ENCODE measurements at regions not wholly inside any gene's neighbourhood (a gene's known extent, or its start where the extent isn't known, plus 50 kb on each side); places are given as distances from the start of the nearest gene placed in this dataset.

- TF ChIP-seq CTCF (IDR thresholded peaks at IDR 0.05) (no peak), POLR2A (IDR thresholded peaks at IDR 0.05) (no peak)
Observed at GRCh38 chr2:138177693-138178092, 213.4 kb downstream of the HNMT start.

Data from lower leg skin (tissue), 3 donors.